HCT116 (cell line): ENCODE measurements at regions not wholly inside any gene's neighbourhood (a gene's known extent, or its start where the extent isn't known, plus 50 kb on each side); places are given as distances from the start of the nearest gene placed in this dataset.

ENCODE experiments used
- ATAC-seq: fragments of 200-7000 bp; cut with Tn5 transposase; 2 replicates; pipeline ENCODE4 v1.9.1; 2020; ENCODE audit warnings: mild to moderate bottlenecking, moderate library complexity
- BruUV-seq: library from RNA; stranded (reverse); fragments of 400-500 nt; replicated peaks from 2 replicates; lab custom pipeline; 2021; lab: Mats Ljungman, UMichigan
- CTCF ChIA-PET: fragments of 300-600 bp; sonication (Branson Sonifier 250); formaldehyde crosslinking; loops from one replicate; lab custom pipeline; 2021; ENCODE audit warnings: antibody characterized with exemption; lab: Charles Lee
- POLR2A ChIA-PET: fragments of 300-600, 350-600 bp; sonication (Branson Sonifier 250); formaldehyde crosslinking; loops from one replicate; lab custom pipeline; 2021; ENCODE audit warnings: antibody characterized with exemption; lab: Charles Lee
- RAD21 ChIA-PET, 2 experiments: fragments of 300-600 bp; sonication (Branson Sonifier 250); formaldehyde crosslinking; loops; one replicate each; lab custom pipeline; 2023; ENCODE audit warnings: low total read pairs in 2 of 2; ENCODE audit not compliant: uncharacterized antibody in 2 of 2, unreplicated experiment in 2 of 2, low non-redundant PET in 1 of 2; lab: Charles Lee
- DNase-seq: peaks from one replicate; pipeline ENCODE4 v3.0.0-alpha.2; 2010; ENCODE audit warnings: low read depth, low spot score
- H2AFZ ChIP-seq: fragments of 200-600 bp; shearing (Covaris generic), sonication (generic); 2 replicates; pipeline ENCODE4 v1.6.1; 2017; ENCODE audit warnings: low read depth, mixed run types, mixed read lengths, antibody characterized with exemption, low read length; ENCODE audit not compliant: poor library complexity, severe bottlenecking
- H3K27ac ChIP-seq: 2 replicates; pipeline ENCODE4 v1.5.1; 2012; ENCODE audit warnings: low read depth, low read length
- H3K27me3 ChIP-seq: fragments of 200-600 bp; sonication (generic); 2 replicates; pipeline ENCODE4 v1.6.1; 2016; ENCODE audit warnings: mixed run types, low read length, mixed read lengths; ENCODE audit not compliant: insufficient read depth
- H3K36me3 ChIP-seq, 2 experiments: fragments of 200-500 bp in 1 of 2; fragments of 200-600 bp in 1 of 2; sonication (Bioruptor generic) in 1 of 2; sonication (generic) in 1 of 2; 2 replicates each; pipeline versions ENCODE4 v1.5.1 to v1.6.1; 2014 to 2016; ENCODE audit warnings: low read length in 2 of 2, inconsistent platforms in 1 of 2, mixed read lengths in 1 of 2, mixed run types in 1 of 2; ENCODE audit not compliant: insufficient read depth in 2 of 2, control insufficient read depth in 1 of 2
- H3K4me1 ChIP-seq, 2 experiments: fragments of 200-600 bp in 1 of 2; sonication (generic) in 1 of 2; 2 replicates each; pipeline versions ENCODE4 v1.5.1 to v1.6.1; 2012 to 2017; ENCODE audit warnings: low read length in 2 of 2, inconsistent platforms in 1 of 2, mild to moderate bottlenecking in 1 of 2, mixed read lengths in 1 of 2, mixed run types in 1 of 2, moderate library complexity in 1 of 2; ENCODE audit not compliant: insufficient read depth in 2 of 2, control insufficient read depth in 1 of 2
- H3K4me2 ChIP-seq: fragments of 200-600 bp; sonication (generic); 2 replicates; pipeline ENCODE4 v1.6.1; 2017; ENCODE audit warnings: mixed run types, low read length, mixed read lengths
- H3K4me3 ChIP-seq, 2 experiments: fragments of 200-600 bp in 1 of 2; sonication (generic) in 1 of 2; replicated peaks in 1 of 2; 2 replicates each; pipeline ENCODE4 v1.5.1; 2011 to 2016; ENCODE audit warnings: low read length in 2 of 2, control low read depth in 1 of 2, low read depth in 1 of 2, mild to moderate bottlenecking in 1 of 2, mixed read lengths in 1 of 2, mixed run types in 1 of 2
- H3K79me2 ChIP-seq: fragments of 200-600 bp; sonication (generic); 2 replicates; pipeline ENCODE4 v1.6.1; 2017; ENCODE audit warnings: mild to moderate bottlenecking, mixed run types, low read length, moderate library complexity, mixed read lengths; ENCODE audit not compliant: insufficient read depth
- H3K9ac ChIP-seq: fragments of 200-600 bp; sonication (generic); 2 replicates; pipeline ENCODE4 v1.6.1; 2016; ENCODE audit warnings: low read length, mixed read lengths
- H3K9me2 ChIP-seq: fragments of 200-600 bp; sonication (generic), shearing (Covaris generic); 2 replicates; pipeline ENCODE4 v1.6.1; 2017; ENCODE audit warnings: mixed run types, mild to moderate bottlenecking, moderate library complexity; ENCODE audit not compliant: insufficient read depth
- H3K9me3 ChIP-seq, 2 experiments: fragments of 200-500 bp in 1 of 2; fragments of 200-600 bp in 1 of 2; sonication (Bioruptor generic) in 1 of 2; sonication (generic) in 1 of 2; 2 replicates each; pipeline ENCODE4 v1.6.1; 2014 to 2017; ENCODE audit warnings: low read length in 2 of 2, mixed read lengths in 2 of 2, inconsistent platforms in 1 of 2, low read depth in 1 of 2, mild to moderate bottlenecking in 1 of 2, mixed run types in 1 of 2, moderate library complexity in 1 of 2; ENCODE audit not compliant: control insufficient read depth in 1 of 2, insufficient read depth in 1 of 2
- H4K20me1 ChIP-seq: fragments of 200-600 bp; sonication (generic), shearing (Covaris generic); 2 replicates; pipeline ENCODE4 v1.6.1; 2017; ENCODE audit warnings: mixed run types, mild to moderate bottlenecking, moderate library complexity; ENCODE audit not compliant: insufficient read depth
- EGR1 ChIP-seq: IDR thresholded peaks from 2 replicates; pipeline ENCODE4 v1.6.1; 2012; ENCODE audit warnings: low read depth
- FOSL1 ChIP-seq: IDR thresholded peaks from 2 replicates; pipeline ENCODE4 v1.6.1; 2012; ENCODE audit warnings: low read depth
- POLR2A ChIP-seq: IDR thresholded peaks from 2 replicates; pipeline ENCODE4 v1.7.0; 2011; ENCODE audit warnings: borderline replicate concordance; ENCODE audit not compliant: insufficient read depth, insufficient read length; ENCODE audit errors: extremely low read depth
- POLR2AphosphoS5 ChIP-seq: IDR thresholded peaks from 2 replicates; pipeline ENCODE4 v1.6.1; 2011; ENCODE audit warnings: mild to moderate bottlenecking, low read depth, low read length, moderate library complexity
- RAD21 ChIP-seq: IDR thresholded peaks from 2 replicates; pipeline ENCODE4 v1.6.1; 2012; ENCODE audit warnings: low read depth, mild to moderate bottlenecking
- SRF ChIP-seq: IDR thresholded peaks from 2 replicates; pipeline ENCODE4 v1.6.1; 2012; ENCODE audit warnings: low read depth
- YY1 ChIP-seq: IDR thresholded peaks from 2 replicates; pipeline ENCODE4 v1.6.1; 2011; ENCODE audit warnings: low read length, low read depth, moderate library complexity, mild to moderate bottlenecking; ENCODE audit not compliant: insufficient replicate concordance; ENCODE audit errors: extremely low read depth
- intact Hi-C: fragments of 100-400 bp; cut with micrococcal nuclease; formaldehyde crosslinking; loops from 2 replicates; pipeline ENCODE4 v1.10.0; 2022
- TF ChIP-seq, protein P1 (sequence below): IDR thresholded peaks from 2 replicates; pipeline ENCODE4 v1.6.1; 2012; ENCODE audit warnings: low read depth
- TF ChIP-seq, protein P2 (sequence below): IDR thresholded peaks from 2 replicates; pipeline ENCODE4 v1.6.1; 2012

DNA sequence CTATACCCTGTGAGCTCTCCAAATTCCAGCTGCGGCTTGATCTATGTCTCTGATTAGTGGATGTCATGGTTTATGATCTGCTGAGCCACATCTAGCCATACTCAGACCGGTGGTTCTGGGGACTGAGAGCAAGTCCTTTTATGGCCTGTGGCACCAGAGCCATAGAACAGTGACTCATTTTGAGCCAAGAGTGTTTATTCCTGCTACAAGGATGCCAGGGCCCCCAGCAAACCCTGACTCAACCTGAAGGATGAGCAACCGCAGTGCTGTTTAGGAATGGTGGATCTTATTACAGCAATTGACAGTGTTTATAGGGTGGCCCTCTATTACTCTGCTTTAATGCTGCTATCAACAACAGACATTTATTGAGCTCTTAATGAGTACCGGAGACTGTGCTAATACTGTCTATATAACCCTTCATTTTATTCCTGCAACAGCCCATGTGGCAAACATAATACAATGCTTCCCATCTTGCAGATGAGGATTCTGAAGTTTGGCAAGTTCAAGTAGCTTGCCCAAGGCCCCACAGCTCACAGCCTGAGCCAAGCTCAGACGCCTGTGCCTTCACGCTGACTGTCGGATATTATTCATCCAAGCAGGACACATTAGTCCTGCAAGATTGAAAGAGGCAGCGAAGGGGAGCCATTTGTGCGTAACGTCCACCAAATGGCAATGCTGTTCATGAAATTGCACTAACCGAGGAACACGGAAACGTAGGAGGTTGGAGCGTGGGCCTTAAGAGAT, 273.6 kb upstream of the PWP1 start:
- ChIA-PET CTCF (no interaction called here), POLR2A (interaction anchor here (0.6 kb wide), 1 partner anchor 1559 kb away, joined by 3 read pairs; no protein-coding TSS in a partner anchor), RAD21 (no interaction called here)
- Histone ChIP-seq H2AFZ (no peak overlapping the region), H3K27ac (no peak overlapping the region), H3K36me3 (no peaks in the 10 kb centered on the region), H3K9me3 (no peaks in the 10 kb centered on the region), H4K20me1 (no peaks in the 10 kb centered on the region), H3K27me3 (no peaks in the 10 kb centered on the region), H3K9ac (no peak overlapping the region), H3K4me2 (peak overlapping the region; percentile 0; the same call in 1 of the 2 replicates), H3K4me3 (no peak overlapping the region), H3K9me2 (no peaks in the 10 kb centered on the region), H3K79me2 (no peaks in the 10 kb centered on the region), H3K4me1 (peaks cover 0 to 15% of the 10 kb centered on the region in 2 experiments; a peak in 1 of 4 replicates)
- no TSS peak for BruUV-seq
- TF ChIP-seq, protein P1, sequence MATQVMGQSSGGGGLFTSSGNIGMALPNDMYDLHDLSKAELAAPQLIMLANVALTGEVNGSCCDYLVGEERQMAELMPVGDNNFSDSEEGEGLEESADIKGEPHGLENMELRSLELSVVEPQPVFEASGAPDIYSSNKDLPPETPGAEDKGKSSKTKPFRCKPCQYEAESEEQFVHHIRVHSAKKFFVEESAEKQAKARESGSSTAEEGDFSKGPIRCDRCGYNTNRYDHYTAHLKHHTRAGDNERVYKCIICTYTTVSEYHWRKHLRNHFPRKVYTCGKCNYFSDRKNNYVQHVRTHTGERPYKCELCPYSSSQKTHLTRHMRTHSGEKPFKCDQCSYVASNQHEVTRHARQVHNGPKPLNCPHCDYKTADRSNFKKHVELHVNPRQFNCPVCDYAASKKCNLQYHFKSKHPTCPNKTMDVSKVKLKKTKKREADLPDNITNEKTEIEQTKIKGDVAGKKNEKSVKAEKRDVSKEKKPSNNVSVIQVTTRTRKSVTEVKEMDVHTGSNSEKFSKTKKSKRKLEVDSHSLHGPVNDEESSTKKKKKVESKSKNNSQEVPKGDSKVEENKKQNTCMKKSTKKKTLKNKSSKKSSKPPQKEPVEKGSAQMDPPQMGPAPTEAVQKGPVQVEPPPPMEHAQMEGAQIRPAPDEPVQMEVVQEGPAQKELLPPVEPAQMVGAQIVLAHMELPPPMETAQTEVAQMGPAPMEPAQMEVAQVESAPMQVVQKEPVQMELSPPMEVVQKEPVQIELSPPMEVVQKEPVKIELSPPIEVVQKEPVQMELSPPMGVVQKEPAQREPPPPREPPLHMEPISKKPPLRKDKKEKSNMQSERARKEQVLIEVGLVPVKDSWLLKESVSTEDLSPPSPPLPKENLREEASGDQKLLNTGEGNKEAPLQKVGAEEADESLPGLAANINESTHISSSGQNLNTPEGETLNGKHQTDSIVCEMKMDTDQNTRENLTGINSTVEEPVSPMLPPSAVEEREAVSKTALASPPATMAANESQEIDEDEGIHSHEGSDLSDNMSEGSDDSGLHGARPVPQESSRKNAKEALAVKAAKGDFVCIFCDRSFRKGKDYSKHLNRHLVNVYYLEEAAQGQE: no peak
- TF ChIP-seq FOSL1 (peak; percentile 18; the same call in 1 of the 2 replicates), SRF (peak; percentile 55; the same call in 1 of the 2 replicates)
- intact Hi-C loops: no loop called here
- ATAC-seq: peak; percentile 49; the same call in 1 of the 2 replicates
- no peak for DNase-seq

DNA sequence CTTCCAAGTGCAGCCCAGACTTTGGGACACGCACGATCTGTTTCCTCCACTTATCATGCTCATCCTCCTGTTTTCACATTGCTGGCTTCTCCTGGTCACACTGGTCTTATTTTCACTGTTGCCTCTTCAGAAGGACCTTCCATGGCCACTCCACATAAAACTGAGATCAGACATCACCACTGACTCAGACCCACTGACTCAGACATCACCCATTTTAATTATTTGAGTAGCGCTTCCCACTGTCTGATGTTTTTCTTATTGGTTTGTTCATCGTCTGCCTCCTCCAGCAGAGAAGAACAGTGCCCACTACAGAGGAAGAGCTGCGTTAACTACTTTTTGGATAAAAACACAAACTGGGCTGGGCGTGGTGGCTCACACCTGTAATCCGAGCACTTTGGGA, 270.5 kb upstream of the PWP1 start:
- DNase-seq (no peak), ATAC-seq (peak; percentile 54; the same call in 1 of the 2 replicates)
- ChIA-PET POLR2A (no interaction called here), RAD21 (no interaction called here), CTCF (interaction anchor here (1.2 kb wide), 1 partner anchor 10 kb away, joined by 4 read pairs; no protein-coding TSS in a partner anchor)
- intact Hi-C loops: no loop called here
- no peak overlapping the region for H3K4me3 ChIP-seq
- BruUV-seq: no TSS peak
- H3K4me1 ChIP-seq: peaks cover 0 to 15% of the 10 kb centered on the region in 2 experiments; a peak in 1 of 4 replicates
- no peaks in the 10 kb centered on the region for H4K20me1 ChIP-seq
- no peak overlapping the region for H3K4me2 ChIP-seq
- H3K9me3 ChIP-seq: no peaks in the 10 kb centered on the region
- no peaks in the 10 kb centered on the region for H3K79me2 ChIP-seq
- no peak overlapping the region for H3K27ac ChIP-seq
- H2AFZ ChIP-seq: no peak overlapping the region
- H3K27me3 ChIP-seq: no peaks in the 10 kb centered on the region
- H3K9ac ChIP-seq: no peak overlapping the region
- no peaks in the 10 kb centered on the region for H3K36me3 ChIP-seq
- no peaks in the 10 kb centered on the region for H3K9me2 ChIP-seq
- TF ChIP-seq, protein P2, sequence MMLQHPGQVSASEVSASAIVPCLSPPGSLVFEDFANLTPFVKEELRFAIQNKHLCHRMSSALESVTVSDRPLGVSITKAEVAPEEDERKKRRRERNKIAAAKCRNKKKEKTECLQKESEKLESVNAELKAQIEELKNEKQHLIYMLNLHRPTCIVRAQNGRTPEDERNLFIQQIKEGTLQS: no peak
- TF ChIP-seq FOSL1: 0 out of 2 replicates have a peak, but pooled peaks have one; percentile 18
- TF ChIP-seq YY1: no peak
- no peak for TF ChIP-seq EGR1
- TF ChIP-seq, protein P1: no peak
- no peak for TF ChIP-seq POLR2AphosphoS5
- no peak for TF ChIP-seq RAD21
- no peak for TF ChIP-seq POLR2A
